ENCODE measurements at regions not wholly inside any gene's neighbourhood (a gene's known extent, or its start where the extent isn't known, plus 50 kb on each side); places are given as distances from the start of the nearest gene placed in this dataset.

- H3K4me3 ChIP-seq (ENCODE audit: low read length): no peak overlapping the region
- H3K27me3 ChIP-seq (ENCODE audit: control insufficient read depth, low read length): no peaks in the 10 kb centered on the region; the same call in 1 of the 2 replicates
- H4K20me1 ChIP-seq (ENCODE audit: control insufficient read depth, insufficient read depth, low read depth, low read length): no peaks in the 10 kb centered on the region
- TF ChIP-seq CTCF (IDR thresholded peaks at IDR 0.05; ENCODE audit: low read depth, low read length, poor library complexity, severe bottlenecking) (no peak), EZH2phosphoT487 (IDR thresholded peaks at IDR 0.05; ENCODE audit: borderline replicate concordance, low read length) (no peak)
- H3K36me3 ChIP-seq (ENCODE audit: control insufficient read depth, low read length): no peaks in the 10 kb centered on the region
- H3F3A ChIP-seq (ENCODE audit: control insufficient read depth, insufficient read depth): no peaks in the 10 kb centered on the region
- H3K79me2 ChIP-seq (ENCODE audit: control insufficient read depth, low read length): no peaks in the 10 kb centered on the region
- H3K4me1 ChIP-seq (ENCODE audit: control insufficient read depth, low read length): no peaks in the 10 kb centered on the region
- H3K9me2 ChIP-seq (replicated peaks; ENCODE audit: control insufficient read depth, low read length): no peaks in the 10 kb centered on the region
- no peak overlapping the region for H3K4me2 ChIP-seq (ENCODE audit: low read length)
- no peak overlapping the region for H3K27ac ChIP-seq (ENCODE audit: low read depth, low read length)
- no peaks in the 10 kb centered on the region for H3K9me3 ChIP-seq (ENCODE audit: control insufficient read depth, insufficient read depth, low read length)
Observed at GRCh38 chr4:169870507-169870906, 112.8 kb upstream of the HPF1 start.

GRCh38 chr4:169869490-169869889 lies 111.7 kb upstream of the HPF1 start:
- Histone ChIP-seq H3K27me3 (ENCODE audit: control insufficient read depth, low read length) (no peaks in the 10 kb centered on the region; the same call in 1 of the 2 replicates), H3K27ac (ENCODE audit: low read depth, low read length) (no peak overlapping the region), H3K9me2 (replicated peaks; ENCODE audit: control insufficient read depth, low read length) (no peaks in the 10 kb centered on the region), H3K79me2 (ENCODE audit: control insufficient read depth, low read length) (no peaks in the 10 kb centered on the region), H3K9me3 (ENCODE audit: control insufficient read depth, insufficient read depth, low read length) (no peaks in the 10 kb centered on the region), H3F3A (ENCODE audit: control insufficient read depth, insufficient read depth) (no peaks in the 10 kb centered on the region), H4K20me1 (ENCODE audit: control insufficient read depth, insufficient read depth, low read depth, low read length) (no peaks in the 10 kb centered on the region), H3K4me3 (ENCODE audit: low read length) (no peak overlapping the region), H3K4me1 (ENCODE audit: control insufficient read depth, low read length) (no peaks in the 10 kb centered on the region), H3K36me3 (ENCODE audit: control insufficient read depth, low read length) (no peaks in the 10 kb centered on the region), H3K4me2 (ENCODE audit: low read length) (no peak overlapping the region)
- TF ChIP-seq EZH2phosphoT487 (IDR thresholded peaks at IDR 0.05; ENCODE audit: borderline replicate concordance, low read length): no peak
- no peak for TF ChIP-seq CTCF (IDR thresholded peaks at IDR 0.05; ENCODE audit: low read depth, low read length, poor library complexity, severe bottlenecking)

DNA sequence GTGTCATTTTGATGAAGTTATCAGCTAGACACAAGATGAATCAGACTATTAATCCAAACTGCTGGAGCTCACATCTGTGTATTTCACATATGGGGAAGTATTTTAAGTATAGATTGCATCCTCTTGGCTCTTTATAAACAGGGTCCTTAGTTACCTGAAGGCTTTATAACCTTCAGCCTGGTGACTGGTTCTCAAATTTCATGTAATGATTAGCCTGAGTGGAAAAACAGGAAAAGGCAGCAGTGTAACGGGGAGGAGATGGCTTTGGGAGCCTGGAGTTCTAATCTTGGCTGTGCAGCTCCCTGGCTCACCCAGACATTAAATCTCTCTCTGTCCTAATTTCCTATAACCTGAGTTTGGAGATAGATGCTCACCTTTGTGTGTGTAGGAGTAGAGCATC lies 103.8 kb upstream of the HPF1 start:
- TF ChIP-seq CTCF (IDR thresholded peaks at IDR 0.05; ENCODE audit: low read depth, low read length, poor library complexity, severe bottlenecking): no peak
- TF ChIP-seq EZH2phosphoT487 (IDR thresholded peaks at IDR 0.05; ENCODE audit: borderline replicate concordance, low read length): no peak

More for the DNA sequence above, 103.8 kb upstream of the HPF1 start:
- Histone ChIP-seq H3F3A (ENCODE audit: control insufficient read depth, insufficient read depth) (no peaks in the 10 kb centered on the region), H3K27me3 (ENCODE audit: control insufficient read depth, low read length) (no peaks in the 10 kb centered on the region), H3K79me2 (ENCODE audit: control insufficient read depth, low read length) (no peaks in the 10 kb centered on the region), H3K36me3 (ENCODE audit: control insufficient read depth, low read length) (no peaks in the 10 kb centered on the region), H3K9me3 (ENCODE audit: control insufficient read depth, insufficient read depth, low read length) (no peaks in the 10 kb centered on the region), H3K4me2 (ENCODE audit: low read length) (no peak overlapping the region), H3K4me3 (ENCODE audit: low read length) (no peak overlapping the region), H3K4me1 (ENCODE audit: control insufficient read depth, low read length) (no peaks in the 10 kb centered on the region), H3K27ac (ENCODE audit: low read depth, low read length) (no peak overlapping the region), H4K20me1 (ENCODE audit: control insufficient read depth, insufficient read depth, low read depth, low read length) (no peaks in the 10 kb centered on the region), H3K9me2 (replicated peaks; ENCODE audit: control insufficient read depth, low read length) (no peaks in the 10 kb centered on the region)

Data from DOHH2 (cell line).